H1 (cell line): ENCODE measurements at regions not wholly inside any gene's neighbourhood (a gene's known extent, or its start where the extent isn't known, plus 50 kb on each side); places are given as distances from the start of the nearest gene placed in this dataset.

Experiments used
- CTCF ChIA-PET: fragments of 300-600 bp; sonication (Branson Sonifier 250); formaldehyde crosslinking; loops from one replicate; lab custom pipeline; 2021; ENCODE audit not compliant: partially characterized antibody; lab: Charles Lee
- POLR2A ChIA-PET: fragments of 300-600 bp; sonication (Branson Sonifier 250); formaldehyde crosslinking; loops from one replicate; lab custom pipeline; 2021; ENCODE audit warnings: inconsistent platforms; ENCODE audit not compliant: partially characterized antibody; lab: Charles Lee
- DNase-seq, 2 experiments: peaks; one replicate each; pipeline versions ENCODE4 v3.0.0 to v3.0.0-alpha.2; 2010 to 2022; ENCODE audit warnings: low spot score in 2 of 2, low read depth in 1 of 2, mixed read lengths in 1 of 2
- FAIRE-seq: peaks from 2 replicates; lab custom pipeline; 2011; peaks lifted over from hg19 to GRCh38; lab: Jason Lieb, UNC
- H2AFZ ChIP-seq: 2 replicates; pipeline ENCODE4 v1.8.1; 2012; ENCODE audit warnings: low read length, inconsistent platforms
- H2AK5ac ChIP-seq: 2 replicates; pipeline ENCODE4 v1.6.1; 2013; ENCODE audit warnings: low read depth, low read length
- H2BK120ac ChIP-seq: replicated peaks from 2 replicates; pipeline ENCODE3; 2013; ENCODE audit warnings: low read depth, low read length, inconsistent platforms
- H2BK12ac ChIP-seq: 2 replicates; pipeline ENCODE4 v1.6.1; 2013; ENCODE audit warnings: low read depth, low read length
- H2BK15ac ChIP-seq: 2 replicates; pipeline ENCODE4 v1.6.1; 2013; ENCODE audit warnings: low read length
- H2BK20ac ChIP-seq: 2 replicates; pipeline ENCODE4 v1.6.1; 2013; ENCODE audit warnings: low read length
- H2BK5ac ChIP-seq: 2 replicates; pipeline ENCODE4 v1.6.1; 2013; ENCODE audit warnings: low read depth, low read length
- H3K14ac ChIP-seq: 2 replicates; pipeline ENCODE4 v1.6.1; 2013; ENCODE audit warnings: inconsistent platforms; ENCODE audit not compliant: insufficient read length
- H3K18ac ChIP-seq: 2 replicates; pipeline ENCODE4 v1.6.1; 2013; ENCODE audit warnings: low read length; ENCODE audit errors: extremely low read depth
- H3K23ac ChIP-seq: 2 replicates; pipeline ENCODE4 v1.6.1; 2013; ENCODE audit warnings: inconsistent platforms; ENCODE audit not compliant: insufficient read length
- H3K23me2 ChIP-seq: 2 replicates; pipeline ENCODE4 v1.6.1; 2013; ENCODE audit warnings: low read depth, low read length
- H3K27ac ChIP-seq: 2 replicates; pipeline ENCODE4 v1.6.1; 2011; ENCODE audit warnings: low read depth, low read length, inconsistent platforms
- H3K27me3 ChIP-seq, 4 experiments: replicated peaks in 1 of 4; 1 replicate in 1 of 4; 2 replicates in 3 of 4; pipeline versions ENCODE4 v1.6.1 to v1.8.1; 2011 to 2013; ENCODE audit warnings: low read length in 3 of 4, mild to moderate bottlenecking in 3 of 4, inconsistent platforms in 2 of 4, mixed read lengths in 2 of 4, moderate library complexity in 1 of 4; ENCODE audit not compliant: control insufficient read depth in 3 of 4, insufficient read depth in 3 of 4; ENCODE audit errors: extremely low read depth in 1 of 4
- H3K36me3 ChIP-seq, 4 experiments: 2 replicates each; pipeline versions ENCODE4 v1.6.1 to v1.8.1; 2011 to 2013; ENCODE audit warnings: mild to moderate bottlenecking in 4 of 4, low read length in 3 of 4, moderate library complexity in 2 of 4, control low read depth in 1 of 4, inconsistent platforms in 1 of 4; ENCODE audit not compliant: insufficient read depth in 4 of 4, control insufficient read depth in 2 of 4
- H3K4ac ChIP-seq: replicated peaks from 2 replicates; pipeline ENCODE3; 2013; ENCODE audit warnings: low read length, low read depth, mixed read lengths, inconsistent platforms; ENCODE audit not compliant: insufficient read length
- H3K4me1 ChIP-seq, 4 experiments: replicated peaks in 1 of 4; 1 replicate in 1 of 4; 2 replicates in 3 of 4; pipeline versions ENCODE4 v1.6.1 to v1.8.1; 2011 to 2013; ENCODE audit warnings: low read length in 3 of 4, inconsistent platforms in 2 of 4, mixed read lengths in 1 of 4; ENCODE audit not compliant: insufficient read depth in 4 of 4, control insufficient read depth in 3 of 4
- H3K4me2 ChIP-seq, 2 experiments: 2 replicates each; pipeline versions ENCODE4 v1.6.1 to v1.8.1; 2011 to 2013; ENCODE audit warnings: low read depth in 2 of 2, low read length in 2 of 2, control low read depth in 1 of 2, inconsistent platforms in 1 of 2, mild to moderate bottlenecking in 1 of 2; ENCODE audit not compliant: insufficient read depth in 1 of 2
- H3K4me3 ChIP-seq, 4 experiments: fragments of 200-600, 300-600 bp in 1 of 4; sonication (generic), shearing (Covaris generic), sonication (Bioruptor Twin) in 1 of 4; 2 replicates each; pipeline versions ENCODE4 v1.5.1 to v1.8.1; 2011 to 2016; ENCODE audit warnings: low read length in 4 of 4, low read depth in 3 of 4, control low read depth in 2 of 4, inconsistent platforms in 2 of 4, mild to moderate bottlenecking in 2 of 4, mixed read lengths in 1 of 4, moderate library complexity in 1 of 4; ENCODE audit not compliant: insufficient read depth in 2 of 4; ENCODE audit errors: extremely low read depth in 1 of 4
- H3K56ac ChIP-seq: replicated peaks from 2 replicates; pipeline ENCODE3; 2013; ENCODE audit warnings: low read depth, mild to moderate bottlenecking, mixed read lengths, low read length, inconsistent platforms; ENCODE audit not compliant: insufficient read length
- H3K79me1 ChIP-seq: 2 replicates; pipeline ENCODE4 v1.6.1; 2013; ENCODE audit warnings: low read depth, low read length, control low read depth
- H3K79me2 ChIP-seq, 2 experiments: 2 replicates each; pipeline versions ENCODE4 v1.6.1 to v1.8.1; 2012 to 2013; ENCODE audit warnings: low read length in 2 of 2, mild to moderate bottlenecking in 2 of 2, inconsistent platforms in 1 of 2; ENCODE audit not compliant: insufficient read depth in 2 of 2, control insufficient read depth in 1 of 2
- H3K9ac ChIP-seq, 4 experiments: replicated peaks in 1 of 4; 1 replicate in 1 of 4; 2 replicates in 3 of 4; pipeline versions ENCODE4 v1.6.1 to v1.8.1; 2011 to 2013; ENCODE audit warnings: low read depth in 3 of 4, low read length in 3 of 4, control low read depth in 2 of 4, mild to moderate bottlenecking in 2 of 4, moderate library complexity in 2 of 4, inconsistent platforms in 1 of 4; ENCODE audit errors: extremely low read depth in 1 of 4
- H3K9me3 ChIP-seq, 2 experiments: 2 replicates each; pipeline versions ENCODE4 v1.6.1 to v1.8.1; 2012 to 2013; ENCODE audit warnings: mild to moderate bottlenecking in 2 of 2, moderate library complexity in 2 of 2, control low read depth in 1 of 2, inconsistent platforms in 1 of 2, low read depth in 1 of 2, low read length in 1 of 2, mixed read lengths in 1 of 2; ENCODE audit not compliant: insufficient read depth in 2 of 2
- H4K20me1 ChIP-seq, 2 experiments: replicated peaks in 1 of 2; 2 replicates each; pipeline versions ENCODE3 to v1.8.1; 2011 to 2013; ENCODE audit warnings: inconsistent platforms in 2 of 2, low read length in 2 of 2, mild to moderate bottlenecking in 1 of 2; ENCODE audit not compliant: insufficient read depth in 2 of 2, control insufficient read depth in 1 of 2
- H4K5ac ChIP-seq: 2 replicates; pipeline ENCODE4 v1.6.1; 2013; ENCODE audit warnings: low read length, low read depth, mixed read lengths, inconsistent platforms; ENCODE audit not compliant: insufficient read length
- H4K8ac ChIP-seq: 2 replicates; pipeline ENCODE4 v1.8.0; 2013; ENCODE audit warnings: mild to moderate bottlenecking, moderate library complexity, low read length, inconsistent platforms; ENCODE audit not compliant: insufficient read depth; ENCODE audit errors: extremely low read depth
- H4K91ac ChIP-seq: replicated peaks from 2 replicates; pipeline ENCODE3; 2013; ENCODE audit warnings: low read length, mixed read lengths, inconsistent platforms; ENCODE audit not compliant: insufficient read length
- CHD1 ChIP-seq: IDR thresholded peaks from 2 replicates; pipeline ENCODE4 v1.6.1; 2012; ENCODE audit warnings: low read depth, low read length, improper control_type of control experiment
- CHD2 ChIP-seq: IDR thresholded peaks from 2 replicates; pipeline ENCODE4 v1.6.1; 2012; ENCODE audit warnings: low read length, improper control_type of control experiment
- POLR2A ChIP-seq, 2 experiments: IDR thresholded peaks; 1 replicate in 1 of 2; 2 replicates in 1 of 2; pipeline ENCODE4 v1.6.1; 2011; ENCODE audit warnings: low read depth in 2 of 2, low read length in 2 of 2, mild to moderate bottlenecking in 2 of 2; ENCODE audit errors: control extremely low read depth in 1 of 2
- POU5F1 ChIP-seq: IDR thresholded peaks from 2 replicates; pipeline ENCODE4 v1.6.1; 2011; ENCODE audit warnings: low read depth, mild to moderate bottlenecking, low read length, moderate library complexity
- RFX5 ChIP-seq: IDR thresholded peaks from 2 replicates; pipeline ENCODE4 v1.6.1; 2011; ENCODE audit warnings: low read depth, low read length, improper control_type of control experiment, borderline replicate concordance
- RXRA ChIP-seq: IDR thresholded peaks from 2 replicates; pipeline ENCODE4 v1.6.1; 2011; ENCODE audit warnings: low read depth, mild to moderate bottlenecking, low read length, moderate library complexity; ENCODE audit not compliant: insufficient read depth
- SUZ12 ChIP-seq: fragments of 200-600 bp; sonication (generic); IDR thresholded peaks from 2 replicates; pipeline ENCODE4 v1.6.1; 2012; ENCODE audit warnings: mild to moderate bottlenecking, inconsistent platforms, low read length, moderate library complexity, mixed read lengths
- TAF1 ChIP-seq: IDR thresholded peaks from 2 replicates; pipeline ENCODE4 v1.6.1; 2011; ENCODE audit warnings: mild to moderate bottlenecking, low read depth, low read length
- YY1 ChIP-seq: IDR thresholded peaks from 2 replicates; pipeline ENCODE4 v1.6.1; 2011; ENCODE audit warnings: low read depth, mild to moderate bottlenecking, low read length
- WGBS, 2 experiments: shearing (Covaris generic) in 1 of 2; methylation state at CpG; one replicate each; pipeline versions ENCODE4 v1.1.6 to v1.1.7; 2013 to 2015; ENCODE audit warnings: low lambda C conversion rate in 2 of 2, mixed read lengths in 2 of 2, inconsistent platforms in 1 of 2, low coverage in 1 of 2, missing lambda C conversion rate in 1 of 2; ENCODE audit not compliant: insufficient replicate concordance in 2 of 2, insufficient coverage in 1 of 2, insufficient read length in 1 of 2; ENCODE audit errors: extremely low coverage in 1 of 2, missing lambda C conversion rate in 1 of 2; 5-methylcytosine and 5-hydroxymethylcytosine counted together
- TF ChIP-seq, protein P1 (sequence below): IDR thresholded peaks from 2 replicates; pipeline ENCODE4 v1.6.1; 2012; ENCODE audit warnings: inconsistent platforms

DNA sequence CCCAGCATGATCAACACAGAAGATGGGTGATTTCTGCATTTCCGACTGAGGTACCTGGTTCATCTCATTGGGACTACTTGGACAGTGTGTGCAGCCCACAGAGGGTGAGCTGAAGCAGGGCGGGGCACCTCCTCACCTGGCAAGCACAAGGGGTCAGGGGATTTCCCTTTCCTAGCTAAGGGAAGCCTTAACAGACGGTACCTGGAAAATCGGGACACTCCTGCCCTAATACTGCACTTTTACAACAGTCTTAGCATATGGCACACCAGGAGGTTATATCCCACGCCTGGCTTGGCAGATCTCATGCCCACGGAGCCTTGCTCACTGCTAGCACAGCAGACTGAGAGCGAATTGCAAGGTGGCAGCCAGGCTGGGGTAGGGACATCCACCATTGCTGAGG, 92.9 kb upstream of the GRID2 start:
- no peak overlapping the region for H3K27ac ChIP-seq
- H2AK5ac ChIP-seq: no peak overlapping the region
- FAIRE-seq (no peak), DNase-seq (no peak)
- no peak overlapping the region for H2BK12ac ChIP-seq
- no peak overlapping the region for H3K4me3 ChIP-seq
- no peak overlapping the region for H3K4me2 ChIP-seq
- peaks cover 5 to 6% of the 10 kb centered on the region in 2 experiments; a peak in 1 of 4 replicates for H3K9me3 ChIP-seq
- H2BK5ac ChIP-seq: no peak overlapping the region
- no peak overlapping the region for H3K9ac ChIP-seq
- WGBS, 2 experiments: 89% methylated on average over 7 of the region's 7 CpGs; no CpG with 5 or more reads in 1 of the 2 experiments
- H3K23me2 ChIP-seq: no peaks in the 10 kb centered on the region
- no peak overlapping the region for H3K56ac ChIP-seq
- no peaks in the 10 kb centered on the region for H3K79me1 ChIP-seq
- no peak overlapping the region for H2AFZ ChIP-seq
- no peak overlapping the region for H2BK120ac ChIP-seq
- no peak overlapping the region for H3K23ac ChIP-seq
- H4K8ac ChIP-seq: no peak overlapping the region
- CTCF ChIA-PET: interaction anchor here (0.6 kb wide), 1 partner anchor 110 kb away, joined by 3 read pairs; no protein-coding TSS in a partner anchor
- no peaks in the 10 kb centered on the region for H3K4me1 ChIP-seq
- H3K36me3 ChIP-seq: no peaks in the 10 kb centered on the region
- H4K20me1 ChIP-seq: no peaks in the 10 kb centered on the region
- POLR2A ChIA-PET: no interaction called here
- no peak overlapping the region for H4K91ac ChIP-seq
- no peak overlapping the region for H3K18ac ChIP-seq
- no peak overlapping the region for H2BK20ac ChIP-seq
- H2BK15ac ChIP-seq: no peak overlapping the region
- H3K4ac ChIP-seq: no peak overlapping the region
- no peaks in the 10 kb centered on the region for H3K79me2 ChIP-seq
- H4K5ac ChIP-seq: no peak overlapping the region
- H3K27me3 ChIP-seq: no peaks in the 10 kb centered on the region
- no peak for TF ChIP-seq CHD1
- TF ChIP-seq TAF1: no peak
- no peak for TF ChIP-seq POU5F1
- no peak for TF ChIP-seq SUZ12
- no peak for TF ChIP-seq CHD2
- no peak for TF ChIP-seq RXRA
- no peak for TF ChIP-seq YY1
- no peak for TF ChIP-seq RFX5
- TF ChIP-seq POLR2A (IDR thresholded peaks at IDR 0.05; ENCODE audit: control extremely low read depth in 1 of 2, low read depth in 2 of 2, low read length in 2 of 2): no peak
- TF ChIP-seq, protein P1, sequence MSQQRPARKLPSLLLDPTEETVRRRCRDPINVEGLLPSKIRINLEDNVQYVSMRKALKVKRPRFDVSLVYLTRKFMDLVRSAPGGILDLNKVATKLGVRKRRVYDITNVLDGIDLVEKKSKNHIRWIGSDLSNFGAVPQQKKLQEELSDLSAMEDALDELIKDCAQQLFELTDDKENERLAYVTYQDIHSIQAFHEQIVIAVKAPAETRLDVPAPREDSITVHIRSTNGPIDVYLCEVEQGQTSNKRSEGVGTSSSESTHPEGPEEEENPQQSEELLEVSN: no peak
- H3K14ac ChIP-seq: no peak overlapping the region
